H4 (cell line): ENCODE measurements at regions not wholly inside any gene's neighbourhood (a gene's known extent, or its start where the extent isn't known, plus 50 kb on each side); places are given as distances from the start of the nearest gene placed in this dataset.
A peak's percentile ranks its signal among the peaks of the same experiment; 100 is the strongest.

Experiments
- DNase-seq: peaks from one replicate; pipeline ENCODE4 v3.0.0-alpha.2; 2015; ENCODE audit warnings: low spot score

- no peak for DNase-seq
Observed at GRCh38 chr17:13986855-13987254, 82.4 kb upstream of the COX10 start.

- DNase-seq = no peak
Observed at GRCh38 chr17:13989138-13989537, 80.2 kb upstream of the COX10 start.

- no peak for DNase-seq
Observed at GRCh38 chr17:13993106-13993505, 76.2 kb upstream of the COX10 start.

- no peak for DNase-seq
Observed at GRCh38 chr17:13994050-13994449, 75.3 kb upstream of the COX10 start.

- no peak for DNase-seq
Observed at GRCh38 chr17:13995856-13996271, 73.4 kb upstream of the COX10 start.

GRCh38 chr17:13996276-13996675 is 73.0 kb upstream of the COX10 start:
- no peak for DNase-seq

- no peak for DNase-seq
Observed at GRCh38 chr17:13996748-13997147, 72.6 kb upstream of the COX10 start.

- no peak for DNase-seq
Observed at GRCh38 chr17:14004927-14005620, 64.2 kb upstream of the COX10 start.

GRCh38 chr17:14006249-14006942 is 62.9 kb upstream of the COX10 start:
- DNase-seq = no peak

- no peak for DNase-seq
Observed at GRCh38 chr17:14007951-14008350, 61.4 kb upstream of the COX10 start.

- DNase-seq = no peak
Observed at GRCh38 chr17:14011036-14011692, 58.1 kb upstream of the COX10 start.

GRCh38 chr17:14011740-14012405 is 57.4 kb upstream of the COX10 start:
- DNase-seq = no peak

- DNase-seq = no peak
Observed at GRCh38 chr17:14014657-14015056, 54.6 kb upstream of the COX10 start.

- DNase-seq = no peak
Observed at GRCh38 chr17:14015271-14015670, 54.0 kb upstream of the COX10 start.

- no peak for DNase-seq
Observed at GRCh38 chr17:14016858-14017257, 52.4 kb upstream of the COX10 start.

- DNase-seq = peak; percentile 20
Observed at GRCh38 chr17:14019186-14019956, 49.9 kb upstream of the COX10 start.
